K562 (cell line): ENCODE measurements at regions not wholly inside any gene's neighbourhood (a gene's known extent, or its start where the extent isn't known, plus 50 kb on each side); places are given as distances from the start of the nearest gene placed in this dataset.

Source experiments
- BRCA1 ChIP-seq, 2 experiments: fragments of 450-650 bp in 1 of 2; sonication (generic) in 1 of 2; formaldehyde crosslinking in 1 of 2; IDR thresholded peaks; 2 replicates each; pipeline versions ENCODE4 v1.5.0 to v1.6.1; 2017 to 2020; ENCODE audit warnings: mild to moderate bottlenecking in 1 of 2, missing genetic modification reagents in 1 of 2
- CAMTA2 ChIP-seq: fragments of 250-450 bp; sonication (Bioruptor Pico); conservative IDR thresholded peaks from 2 replicates; pipeline ENCODE4 v1.5.1; 2022
- POLR2AphosphoS5 ChIP-seq: IDR thresholded peaks from 2 replicates; pipeline ENCODE4 v1.6.1; 2011; ENCODE audit warnings: mild to moderate bottlenecking, low read depth, low read length, moderate library complexity; ENCODE audit not compliant: control insufficient read depth, insufficient read depth
- SP1 ChIP-seq: sonication (generic); formaldehyde crosslinking; IDR thresholded peaks from 2 replicates; pipeline ENCODE4 v1.8.1; 2022; ENCODE audit warnings: mild to moderate bottlenecking, missing genetic modification reagents
- ZFP36 ChIP-seq: fragments of 150-350 bp; IDR thresholded peaks from 2 replicates; pipeline ENCODE4 v1.6.1; 2018; ENCODE audit warnings: low read length, low read depth; ENCODE audit not compliant: partially characterized antibody
- ZNF282 ChIP-seq: sonication (generic); formaldehyde crosslinking; IDR thresholded peaks from 2 replicates; pipeline ENCODE4 v1.8.1; 2023; ENCODE audit warnings: missing genetic modification reagents

GRCh38 chr9:117957267-117957666 lies 253.1 kb downstream of the TLR4 start:
- no peak for TF ChIP-seq ZFP36
- TF ChIP-seq SP1 (CRISPR knock-in tag): no peak
- TF ChIP-seq BRCA1 (IDR thresholded peaks at IDR 0.05): no peak
- no peak for TF ChIP-seq BRCA1 (CRISPR knock-in tag; IDR thresholded peaks at IDR 0.05)
- TF ChIP-seq CAMTA2 (CRISPR knock-in tag): no peak
- no peak for TF ChIP-seq POLR2AphosphoS5
- TF ChIP-seq ZNF282 (CRISPR knock-in tag): no peak
